Pancreas (tissue), 10 donors: ENCODE measurements at regions not wholly inside any gene's neighbourhood (a gene's known extent, or its start where the extent isn't known, plus 50 kb on each side); places are given as distances from the start of the nearest gene placed in this dataset.

Experiments used
- ATAC-seq, 4 donors: fragments of 200-7000 bp; cut with Tn5 transposase; one replicate each; pipeline versions ENCODE4 v1.8.0 to v1.9.1; 2020; ENCODE audit warnings: mild to moderate bottlenecking in 4 of 4, moderate library complexity in 4 of 4
- DNase-seq, 6 donors: peaks; one replicate each; pipeline ENCODE4 v3.0.0-alpha.2; 2020
- FAIRE-seq: peaks from 2 replicates; lab custom pipeline; 2012; peaks lifted over from hg19 to GRCh38; lab: Jason Lieb, UNC
- H3K27ac ChIP-seq, 4 donors: fragments of 200-600 bp; sonication (generic); 1 replicate in 3 of 4; 2 replicates in 1 of 4; pipeline versions ENCODE4 v1.5.0 to v1.8.0; 2020
- H3K27me3 ChIP-seq, 4 donors: fragments of 200-600 bp; one replicate each; pipeline ENCODE4 v1.8.0; 2021
- H3K36me3 ChIP-seq, 3 donors: fragments of 200-600 bp; sonication (generic) in 1 of 3; one replicate each; pipeline versions ENCODE4 v1.5.0 to v1.8.0; 2020 to 2021
- H3K4me1 ChIP-seq, 3 donors: fragments of 200-600 bp; one replicate each; pipeline ENCODE4 v1.8.0; 2021
- H3K4me3 ChIP-seq, 4 donors: fragments of 200-600 bp; sonication (generic) in 2 of 4; one replicate each; pipeline versions ENCODE4 v1.5.0 to v1.8.0; 2020 to 2021
- H3K9me3 ChIP-seq, 4 donors: fragments of 200-600 bp; one replicate each; pipeline ENCODE4 v1.8.0; 2021
- CTCF ChIP-seq, 4 donors: fragments of 200-600 bp; sonication (generic) in 3 of 4; IDR thresholded peaks; one replicate each; pipeline versions ENCODE4 v1.5.0 to v1.8.0; 2021; ENCODE audit warnings: antibody characterized with exemption in 4 of 4
- WGBS, 2 donors: extraction: QIAGEN DNeasy Blood & Tissue Kit; methylation state at CpG; one replicate each; pipeline ENCODE4 v1.1.7; 2013; 5-methylcytosine and 5-hydroxymethylcytosine counted together
- intact Hi-C, 3 donors: fragments of 100-400 bp; cut with DNase I; formaldehyde crosslinking; loops; one replicate each; pipeline versions ENCODE4 v1.11.1 to v1.14.2; 2022
- donor health status: healthy with polysubstance abuse.
- donor health status: DM: no; HTN: no; CAD: no; lungs with moderate emphysema.
- donor health status: DM: no; HTN: no; CAD: no.
- donor health status: control.
- donor health status: control.
- donor health status: Bipolar disorder and iron deficiency.
- donor health status: DM: yes; HTN: yes; CAD: no.
- donor health status: DM: no; HTN: no; CAD: no.
- donor health status: DM: no; HTN: no; CAD: no.
- donor health status: DM: yes; HTN: yes; CAD: no.

GRCh38 chr5:174925586-174925985 is 201.2 kb downstream of the MSX2 start:
- DNase-seq, result no peak
- no peak overlapping the region for H3K27ac ChIP-seq
- H3K9me3 ChIP-seq, result no peaks in the 10 kb centered on the region
- no peak for FAIRE-seq
- H3K27me3 ChIP-seq, result no peaks in the 10 kb centered on the region
- H3K4me1 ChIP-seq, result no peaks in the 10 kb centered on the region
- no peak overlapping the region for H3K4me3 ChIP-seq
- no peak for ATAC-seq
- H3K36me3 ChIP-seq, result no peaks in the 10 kb centered on the region
- no peak for TF ChIP-seq CTCF (IDR thresholded peaks at IDR 0.05)
- 88 to 98% methylated on average over 1 of the region's 1 CpG for WGBS, 2 donors
- intact Hi-C loops, result no loop called here

GRCh38 chr5:174922955-174923354 is 198.6 kb downstream of the MSX2 start:
- Histone ChIP-seq H3K27ac (no peak overlapping the region), H3K4me1 (no peaks in the 10 kb centered on the region), H3K9me3 (no peaks in the 10 kb centered on the region), H3K4me3 (no peak overlapping the region), H3K27me3 (no peaks in the 10 kb centered on the region), H3K36me3 (no peaks in the 10 kb centered on the region)
- no peak for TF ChIP-seq CTCF (IDR thresholded peaks at IDR 0.05)
- 87 to 93% methylated on average over 20 of the region's 20 CpGs for WGBS, 2 donors
- intact Hi-C loops, result no loop called here
- DNase-seq, result no peak
- ATAC-seq, result no peak
- FAIRE-seq, result no peak

GRCh38 chr5:174920906-174921550 is 196.6 kb downstream of the MSX2 start:
- Histone ChIP-seq H3K4me1 (no peaks in the 10 kb centered on the region), H3K27me3 (no peaks in the 10 kb centered on the region), H3K27ac (no peak overlapping the region), H3K9me3 (no peaks in the 10 kb centered on the region), H3K4me3 (no peak overlapping the region), H3K36me3 (no peaks in the 10 kb centered on the region)
- TF ChIP-seq CTCF (IDR thresholded peaks at IDR 0.05), result no peak
- intact Hi-C loops, result no loop called here
- FAIRE-seq (no peak), ATAC-seq (no peak), DNase-seq (no peak)
- 61 to 68% methylated on average over 8 of the region's 8 CpGs for WGBS, 2 donors

GRCh38 chr5:174919351-174919750 is 195.0 kb downstream of the MSX2 start:
- WGBS, 2 donors, result 82 to 84% methylated on average over 3 of the region's 3 CpGs

More at GRCh38 chr5:174919351-174919750, 195.0 kb downstream of the MSX2 start:
- Histone ChIP-seq H3K27ac (no peak overlapping the region), H3K36me3 (no peaks in the 10 kb centered on the region), H3K27me3 (no peaks in the 10 kb centered on the region), H3K4me1 (no peaks in the 10 kb centered on the region), H3K4me3 (no peak overlapping the region), H3K9me3 (no peaks in the 10 kb centered on the region)
- TF ChIP-seq CTCF (IDR thresholded peaks at IDR 0.05), result no peak
- no peak for FAIRE-seq
- intact Hi-C loops, result no loop called here
- no peak for DNase-seq
- no peak for ATAC-seq
